ENCODE measurements at regions not wholly inside any gene's neighbourhood (a gene's known extent, or its start where the extent isn't known, plus 50 kb on each side); places are given as distances from the start of the nearest gene placed in this dataset.

DNA sequence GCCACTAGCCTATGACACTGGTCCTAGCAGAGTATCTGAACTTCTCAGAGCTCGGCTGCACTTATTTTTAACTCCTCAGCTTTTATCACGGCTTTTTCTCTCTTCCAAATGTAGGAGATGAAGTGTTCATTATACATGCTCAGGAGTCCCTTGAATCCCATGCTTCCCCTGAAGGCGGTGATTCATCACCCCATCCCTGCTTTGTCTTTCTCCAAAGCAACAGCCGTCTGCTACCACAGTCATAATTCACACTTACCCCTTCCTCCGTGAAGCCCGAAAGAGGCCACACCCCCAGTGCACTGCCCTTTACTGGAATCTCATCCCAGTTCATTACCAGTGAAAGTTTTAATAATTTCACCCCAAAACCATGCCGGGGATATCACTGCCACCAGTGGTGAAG, 301.5 kb upstream of the SHH start:
- TF ChIP-seq MTA1 (CRISPR knock-in tag; IDR thresholded peaks at IDR 0.05; ENCODE audit: borderline replicate concordance) (no peak), ZBTB2 (CRISPR knock-in tag; IDR thresholded peaks at IDR 0.05; ENCODE audit: low read depth) (no peak), ZFYVE20 (CRISPR knock-in tag; IDR thresholded peaks at IDR 0.05; ENCODE audit: borderline replicate concordance, low read depth) (no peak), SMAD1 (CRISPR knock-in tag; IDR thresholded peaks at IDR 0.05; ENCODE audit: borderline replicate concordance, low read depth) (no peak), ZNF296 (CRISPR knock-in tag; conservative IDR thresholded peaks at IDR 0.05) (no peak), NFE2L1 (CRISPR knock-in tag; IDR thresholded peaks at IDR 0.05; ENCODE audit: borderline replicate concordance) (no peak)
- TF ChIP-seq, protein P1, sequence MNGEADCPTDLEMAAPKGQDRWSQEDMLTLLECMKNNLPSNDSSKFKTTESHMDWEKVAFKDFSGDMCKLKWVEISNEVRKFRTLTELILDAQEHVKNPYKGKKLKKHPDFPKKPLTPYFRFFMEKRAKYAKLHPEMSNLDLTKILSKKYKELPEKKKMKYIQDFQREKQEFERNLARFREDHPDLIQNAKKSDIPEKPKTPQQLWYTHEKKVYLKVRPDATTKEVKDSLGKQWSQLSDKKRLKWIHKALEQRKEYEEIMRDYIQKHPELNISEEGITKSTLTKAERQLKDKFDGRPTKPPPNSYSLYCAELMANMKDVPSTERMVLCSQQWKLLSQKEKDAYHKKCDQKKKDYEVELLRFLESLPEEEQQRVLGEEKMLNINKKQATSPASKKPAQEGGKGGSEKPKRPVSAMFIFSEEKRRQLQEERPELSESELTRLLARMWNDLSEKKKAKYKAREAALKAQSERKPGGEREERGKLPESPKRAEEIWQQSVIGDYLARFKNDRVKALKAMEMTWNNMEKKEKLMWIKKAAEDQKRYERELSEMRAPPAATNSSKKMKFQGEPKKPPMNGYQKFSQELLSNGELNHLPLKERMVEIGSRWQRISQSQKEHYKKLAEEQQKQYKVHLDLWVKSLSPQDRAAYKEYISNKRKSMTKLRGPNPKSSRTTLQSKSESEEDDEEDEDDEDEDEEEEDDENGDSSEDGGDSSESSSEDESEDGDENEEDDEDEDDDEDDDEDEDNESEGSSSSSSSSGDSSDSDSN (CRISPR knock-in tag; IDR thresholded peaks at IDR 0.05) = no peak
- TF ChIP-seq, protein P2, sequence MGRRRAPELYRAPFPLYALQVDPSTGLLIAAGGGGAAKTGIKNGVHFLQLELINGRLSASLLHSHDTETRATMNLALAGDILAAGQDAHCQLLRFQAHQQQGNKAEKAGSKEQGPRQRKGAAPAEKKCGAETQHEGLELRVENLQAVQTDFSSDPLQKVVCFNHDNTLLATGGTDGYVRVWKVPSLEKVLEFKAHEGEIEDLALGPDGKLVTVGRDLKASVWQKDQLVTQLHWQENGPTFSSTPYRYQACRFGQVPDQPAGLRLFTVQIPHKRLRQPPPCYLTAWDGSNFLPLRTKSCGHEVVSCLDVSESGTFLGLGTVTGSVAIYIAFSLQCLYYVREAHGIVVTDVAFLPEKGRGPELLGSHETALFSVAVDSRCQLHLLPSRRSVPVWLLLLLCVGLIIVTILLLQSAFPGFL (CRISPR knock-in tag; IDR thresholded peaks at IDR 0.05) = no peak
- TF ChIP-seq, protein P3, sequence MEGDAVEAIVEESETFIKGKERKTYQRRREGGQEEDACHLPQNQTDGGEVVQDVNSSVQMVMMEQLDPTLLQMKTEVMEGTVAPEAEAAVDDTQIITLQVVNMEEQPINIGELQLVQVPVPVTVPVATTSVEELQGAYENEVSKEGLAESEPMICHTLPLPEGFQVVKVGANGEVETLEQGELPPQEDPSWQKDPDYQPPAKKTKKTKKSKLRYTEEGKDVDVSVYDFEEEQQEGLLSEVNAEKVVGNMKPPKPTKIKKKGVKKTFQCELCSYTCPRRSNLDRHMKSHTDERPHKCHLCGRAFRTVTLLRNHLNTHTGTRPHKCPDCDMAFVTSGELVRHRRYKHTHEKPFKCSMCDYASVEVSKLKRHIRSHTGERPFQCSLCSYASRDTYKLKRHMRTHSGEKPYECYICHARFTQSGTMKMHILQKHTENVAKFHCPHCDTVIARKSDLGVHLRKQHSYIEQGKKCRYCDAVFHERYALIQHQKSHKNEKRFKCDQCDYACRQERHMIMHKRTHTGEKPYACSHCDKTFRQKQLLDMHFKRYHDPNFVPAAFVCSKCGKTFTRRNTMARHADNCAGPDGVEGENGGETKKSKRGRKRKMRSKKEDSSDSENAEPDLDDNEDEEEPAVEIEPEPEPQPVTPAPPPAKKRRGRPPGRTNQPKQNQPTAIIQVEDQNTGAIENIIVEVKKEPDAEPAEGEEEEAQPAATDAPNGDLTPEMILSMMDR (CRISPR knock-in tag; IDR thresholded peaks at IDR 0.05) = no peak

All from HepG2 (cell line).